AG09309 (cell line): ENCODE measurements at regions not wholly inside any gene's neighbourhood (a gene's known extent, or its start where the extent isn't known, plus 50 kb on each side); places are given as distances from the start of the nearest gene placed in this dataset.

Source experiments
- DNase-seq: peaks from one replicate; pipeline ENCODE4 v3.0.0-alpha.2; 2010; ENCODE audit warnings: low read depth
- H3K4me3 ChIP-seq: 2 replicates; pipeline ENCODE4 v1.5.1; 2011; ENCODE audit warnings: mild to moderate bottlenecking, low read depth, low read length, moderate library complexity; ENCODE audit not compliant: control insufficient read depth
- CTCF ChIP-seq: IDR thresholded peaks from 2 replicates; pipeline ENCODE4 v1.5.1; 2011; ENCODE audit warnings: mild to moderate bottlenecking, low read depth, low read length, inconsistent platforms; ENCODE audit not compliant: insufficient read depth, control insufficient read depth; ENCODE audit errors: missing control alignments

- DNase-seq: no peak
- no peak for TF ChIP-seq CTCF
- no peak overlapping the region for H3K4me3 ChIP-seq
These were observed 175.0 kb upstream of the EPHA5 start for GRCh38 chr4:65845199-65845773.

- no peak overlapping the region for H3K4me3 ChIP-seq
- DNase-seq: no peak
- TF ChIP-seq CTCF: no peak
These were observed 169.1 kb upstream of the EPHA5 start for GRCh38 chr4:65839164-65839931.

- H3K4me3 ChIP-seq: no peak overlapping the region
- TF ChIP-seq CTCF: no peak
- no peak for DNase-seq
These were observed 164.4 kb upstream of the EPHA5 start for GRCh38 chr4:65834707-65835106.

- no peak for DNase-seq
- no peak for TF ChIP-seq CTCF
- H3K4me3 ChIP-seq: no peak overlapping the region
These were observed 161.5 kb upstream of the EPHA5 start for GRCh38 chr4:65831828-65832227.

- no peak for TF ChIP-seq CTCF
- DNase-seq: no peak
- no peak overlapping the region for H3K4me3 ChIP-seq
These were observed 154.9 kb upstream of the EPHA5 start for GRCh38 chr4:65825116-65825753.

- TF ChIP-seq CTCF: no peak
- DNase-seq: no peak
- no peak overlapping the region for H3K4me3 ChIP-seq
These were observed 148.9 kb upstream of the EPHA5 start for GRCh38 chr4:65819192-65819591.
